GM23338 (cell line): ENCODE measurements at regions not wholly inside any gene's neighbourhood (a gene's known extent, or its start where the extent isn't known, plus 50 kb on each side); places are given as distances from the start of the nearest gene placed in this dataset.

ENCODE experiments used
- CREB1 ChIP-seq: fragments of 250-450 bp; sonication (Bioruptor Pico); IDR thresholded peaks from 2 replicates; pipeline ENCODE4 v1.5.0; 2020; ENCODE audit warnings: low read depth, mild to moderate bottlenecking, moderate library complexity
- EZH2 ChIP-seq: fragments of 200-600 bp; sonication (generic); IDR thresholded peaks from one replicate; pipeline ENCODE4 v1.8.0; 2017; ENCODE audit warnings: antibody characterized with exemption, mild to moderate bottlenecking, low read depth; ENCODE audit not compliant: unreplicated experiment
- EZH2phosphoT487 ChIP-seq: fragments of 200-600 bp; sonication (generic); IDR thresholded peaks from one replicate; pipeline ENCODE4 v1.8.1; 2018; ENCODE audit warnings: antibody characterized with exemption; ENCODE audit not compliant: unreplicated experiment
- JUNB ChIP-seq: IDR thresholded peaks from one replicate; pipeline ENCODE4 v1.6.1; 2016; ENCODE audit warnings: antibody characterized with exemption; ENCODE audit not compliant: unreplicated experiment
- NANOG ChIP-seq: IDR thresholded peaks from 2 replicates; pipeline ENCODE4 v1.6.1; 2016; ENCODE audit warnings: antibody characterized with exemption, borderline replicate concordance
- POLR2AphosphoS5 ChIP-seq: IDR thresholded peaks from 2 replicates; pipeline ENCODE4 v1.6.1; 2016; ENCODE audit warnings: antibody characterized with exemption, low read depth
- REST ChIP-seq: IDR thresholded peaks from one replicate; pipeline ENCODE4 v1.6.1; 2018; ENCODE audit warnings: antibody characterized with exemption; ENCODE audit not compliant: unreplicated experiment
- STAT1 ChIP-seq: IDR thresholded peaks from one replicate; pipeline ENCODE4 v1.6.1; 2016; ENCODE audit warnings: antibody characterized with exemption; ENCODE audit not compliant: unreplicated experiment
- ZNF114 ChIP-seq: fragments of 250-450 bp; sonication (Bioruptor Pico); IDR thresholded peaks from 2 replicates; pipeline ENCODE4 v1.5.0; 2020; ENCODE audit warnings: mild to moderate bottlenecking, moderate library complexity
- TF ChIP-seq, protein P1 (sequence below), 2 experiments: fragments of 200-600 bp in 1 of 2; sonication (generic) in 1 of 2; conservative IDR thresholded peaks; 2 replicates each; pipeline versions ENCODE4 v1.5.1 to v1.6.1; 2016 to 2017; ENCODE audit warnings: antibody characterized with exemption in 2 of 2, low read depth in 2 of 2, mild to moderate bottlenecking in 2 of 2, moderate library complexity in 1 of 2
- TF ChIP-seq, protein P2 (sequence below): IDR thresholded peaks from 2 replicates; pipeline ENCODE4 v1.6.1; 2016; ENCODE audit warnings: antibody characterized with exemption

- TF ChIP-seq, protein P1, sequence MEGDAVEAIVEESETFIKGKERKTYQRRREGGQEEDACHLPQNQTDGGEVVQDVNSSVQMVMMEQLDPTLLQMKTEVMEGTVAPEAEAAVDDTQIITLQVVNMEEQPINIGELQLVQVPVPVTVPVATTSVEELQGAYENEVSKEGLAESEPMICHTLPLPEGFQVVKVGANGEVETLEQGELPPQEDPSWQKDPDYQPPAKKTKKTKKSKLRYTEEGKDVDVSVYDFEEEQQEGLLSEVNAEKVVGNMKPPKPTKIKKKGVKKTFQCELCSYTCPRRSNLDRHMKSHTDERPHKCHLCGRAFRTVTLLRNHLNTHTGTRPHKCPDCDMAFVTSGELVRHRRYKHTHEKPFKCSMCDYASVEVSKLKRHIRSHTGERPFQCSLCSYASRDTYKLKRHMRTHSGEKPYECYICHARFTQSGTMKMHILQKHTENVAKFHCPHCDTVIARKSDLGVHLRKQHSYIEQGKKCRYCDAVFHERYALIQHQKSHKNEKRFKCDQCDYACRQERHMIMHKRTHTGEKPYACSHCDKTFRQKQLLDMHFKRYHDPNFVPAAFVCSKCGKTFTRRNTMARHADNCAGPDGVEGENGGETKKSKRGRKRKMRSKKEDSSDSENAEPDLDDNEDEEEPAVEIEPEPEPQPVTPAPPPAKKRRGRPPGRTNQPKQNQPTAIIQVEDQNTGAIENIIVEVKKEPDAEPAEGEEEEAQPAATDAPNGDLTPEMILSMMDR (conservative IDR thresholded peaks at IDR 0.05; ENCODE audit: low read depth in 2 of 2): no peak
- TF ChIP-seq CREB1 (CRISPR knock-in tag) (no peak), EZH2phosphoT487 (no peak), REST (no peak), EZH2 (no peak), POLR2AphosphoS5 (no peak), STAT1 (no peak), NANOG (no peak), JUNB (no peak), ZNF114 (no peak)
- TF ChIP-seq, protein P2, sequence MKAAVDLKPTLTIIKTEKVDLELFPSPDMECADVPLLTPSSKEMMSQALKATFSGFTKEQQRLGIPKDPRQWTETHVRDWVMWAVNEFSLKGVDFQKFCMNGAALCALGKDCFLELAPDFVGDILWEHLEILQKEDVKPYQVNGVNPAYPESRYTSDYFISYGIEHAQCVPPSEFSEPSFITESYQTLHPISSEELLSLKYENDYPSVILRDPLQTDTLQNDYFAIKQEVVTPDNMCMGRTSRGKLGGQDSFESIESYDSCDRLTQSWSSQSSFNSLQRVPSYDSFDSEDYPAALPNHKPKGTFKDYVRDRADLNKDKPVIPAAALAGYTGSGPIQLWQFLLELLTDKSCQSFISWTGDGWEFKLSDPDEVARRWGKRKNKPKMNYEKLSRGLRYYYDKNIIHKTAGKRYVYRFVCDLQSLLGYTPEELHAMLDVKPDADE: no peak
Measured at GRCh38 chr1:88013485-88013884, 670.6 kb upstream of the PKN2 start.
